NCI-H1694 treated with DMSO at 0.1 percent for 48 hours (cell line): ENCODE measurements at regions not wholly inside any gene's neighbourhood (a gene's known extent, or its start where the extent isn't known, plus 50 kb on each side); places are given as distances from the start of the nearest gene placed in this dataset.

Experiments used
- DNase-seq: peaks from one replicate; lab custom pipeline; 2025; lab: John Stamatoyannopoulos, UW

- DNase-seq, result no peak
These were observed 218.8 kb downstream of the TEX29 start for GRCh38 chr13:111539252-111539651.

GRCh38 chr13:111539791-111540446, 219.5 kb downstream of the TEX29 start:
- DNase-seq, result no peak

GRCh38 chr13:111540486-111540885, 220.0 kb downstream of the TEX29 start:
- no peak for DNase-seq

GRCh38 chr13:111541345-111541744, 220.9 kb downstream of the TEX29 start:
- no peak for DNase-seq

GRCh38 chr13:111541752-111542529, 221.5 kb downstream of the TEX29 start:
- DNase-seq, result no peak

GRCh38 chr13:111542530-111543341, 222.3 kb downstream of the TEX29 start:
- no peak for DNase-seq

- DNase-seq, result no peak
These were observed 226.7 kb downstream of the TEX29 start for GRCh38 chr13:111546921-111547675.

GRCh38 chr13:111547726-111548273, 227.4 kb downstream of the TEX29 start:
- DNase-seq, result no peak

GRCh38 chr13:111548301-111548700, 227.9 kb downstream of the TEX29 start:
- no peak for DNase-seq

GRCh38 chr13:111548805-111549204, 228.4 kb downstream of the TEX29 start:
- DNase-seq, result no peak

GRCh38 chr13:111549464-111549863, 229.0 kb downstream of the TEX29 start:
- DNase-seq, result no peak

GRCh38 chr13:111550062-111550461, 229.6 kb downstream of the TEX29 start:
- no peak for DNase-seq

- DNase-seq, result no peak
These were observed 230.9 kb downstream of the TEX29 start for GRCh38 chr13:111551204-111551820.

GRCh38 chr13:111552891-111553655, 232.6 kb downstream of the TEX29 start:
- no peak for DNase-seq

- DNase-seq, result no peak
These were observed 234.3 kb downstream of the TEX29 start for GRCh38 chr13:111554539-111555267.

GRCh38 chr13:111555268-111555808, 234.9 kb downstream of the TEX29 start:
- DNase-seq, result no peak

GRCh38 chr13:111555903-111556302, 235.5 kb downstream of the TEX29 start:
- no peak for DNase-seq

GRCh38 chr13:111556496-111556895, 236.1 kb downstream of the TEX29 start:
- no peak for DNase-seq

GRCh38 chr13:111557921-111558699, 237.7 kb downstream of the TEX29 start:
- no peak for DNase-seq
